Keratinocyte (primary cell): ENCODE measurements at regions not wholly inside any gene's neighbourhood (a gene's known extent, or its start where the extent isn't known, plus 50 kb on each side); places are given as distances from the start of the nearest gene placed in this dataset.

Experiments used
- DNase-seq: peaks from one replicate; pipeline ENCODE4 v3.0.0-alpha.2; 2011; ENCODE audit warnings: low read depth, missing footprints, low spot score
- FAIRE-seq: peaks from 2 replicates; lab custom pipeline; 2011; peaks lifted over from hg19 to GRCh38; lab: Jason Lieb, UNC
- H2AFZ ChIP-seq: 2 replicates; pipeline ENCODE4 v1.6.0; 2012; ENCODE audit warnings: low read length, control low read depth, inconsistent platforms; ENCODE audit not compliant: control insufficient read depth
- H3K27ac ChIP-seq: 2 replicates; pipeline ENCODE4 v1.5.1; 2011; ENCODE audit warnings: low read length; ENCODE audit not compliant: control insufficient read depth, insufficient read depth
- H3K27me3 ChIP-seq: 3 replicates; pipeline ENCODE4 v1.6.0; 2011; ENCODE audit warnings: low read length; ENCODE audit not compliant: control insufficient read depth, insufficient read depth; ENCODE audit errors: extremely low read depth
- H3K36me3 ChIP-seq, 2 experiments: 2 replicates in 1 of 2; 3 replicates in 1 of 2; pipeline ENCODE4 v1.5.1; 2011; ENCODE audit warnings: low read length in 2 of 2, mild to moderate bottlenecking in 1 of 2; ENCODE audit not compliant: control insufficient read depth in 2 of 2, insufficient read depth in 2 of 2; ENCODE audit errors: extremely low read depth in 1 of 2
- H3K4me1 ChIP-seq: 3 replicates; pipeline ENCODE4 v1.5.1; 2011; ENCODE audit warnings: low read length; ENCODE audit not compliant: control insufficient read depth, insufficient read depth; ENCODE audit errors: extremely low read depth
- H3K4me2 ChIP-seq: 3 replicates; pipeline ENCODE4 v1.6.0; 2011; ENCODE audit warnings: low read depth, low read length; ENCODE audit not compliant: control insufficient read depth, insufficient read depth; ENCODE audit errors: extremely low read depth
- H3K4me3 ChIP-seq, 3 experiments: fragments of 200-600 bp in 1 of 3; sonication (generic) in 1 of 3; 2 replicates in 2 of 3; 3 replicates in 1 of 3; pipeline ENCODE4 v1.5.1; 2011 to 2016; ENCODE audit warnings: low read length in 3 of 3, mild to moderate bottlenecking in 3 of 3, control low read depth in 2 of 3, inconsistent platforms in 1 of 3, low read depth in 1 of 3, mixed read lengths in 1 of 3, mixed run types in 1 of 3, moderate library complexity in 1 of 3; ENCODE audit not compliant: control insufficient read depth in 2 of 3, insufficient read depth in 2 of 3; ENCODE audit errors: extremely low read depth in 1 of 3
- H3K79me2 ChIP-seq: 2 replicates; pipeline ENCODE4 v1.6.0; 2012; ENCODE audit warnings: low read length; ENCODE audit not compliant: control insufficient read depth, insufficient read depth
- H3K9ac ChIP-seq: 3 replicates; pipeline ENCODE4 v1.6.0; 2011; ENCODE audit warnings: low read length; ENCODE audit not compliant: control insufficient read depth, insufficient read depth; ENCODE audit errors: extremely low read depth
- H3K9me1 ChIP-seq: 3 replicates; pipeline ENCODE4 v1.6.0; 2011; ENCODE audit warnings: low read length; ENCODE audit not compliant: control insufficient read depth, insufficient read depth; ENCODE audit errors: extremely low read depth
- H3K9me3 ChIP-seq: 2 replicates; pipeline ENCODE4 v1.5.1; 2012; ENCODE audit warnings: low read depth, low read length; ENCODE audit not compliant: control insufficient read depth
- H4K20me1 ChIP-seq: 3 replicates; pipeline ENCODE4 v1.6.0; 2011; ENCODE audit warnings: low read length; ENCODE audit not compliant: control insufficient read depth, insufficient read depth; ENCODE audit errors: extremely low read depth
- EZH2 ChIP-seq: IDR thresholded peaks from one replicate; pipeline ENCODE4 v1.6.1; 2012; ENCODE audit warnings: inconsistent platforms, mild to moderate bottlenecking, low read length, moderate library complexity
- dilution Hi-C: fragments of 300-500 bp; cut with MboI; formaldehyde crosslinking; loops from one replicate; pipeline ENCODE4 v1.7.0; 2020; ENCODE audit warnings: low sequenced_read_pairs; ENCODE audit not compliant: extremely low pct_ligation_motif_present
- TF ChIP-seq, protein P1 (sequence below), 3 experiments: IDR thresholded peaks in 1 of 3; conservative IDR thresholded peaks in 1 of 3; optimal IDR thresholded peaks in 1 of 3; 2 replicates in 2 of 3; 3 replicates in 1 of 3; pipeline versions ENCODE3 to v1.5.1; 2011; ENCODE audit warnings: low read length in 3 of 3, mild to moderate bottlenecking in 3 of 3, moderate library complexity in 2 of 3, control low read depth in 1 of 3, inconsistent platforms in 1 of 3; ENCODE audit not compliant: insufficient read depth in 2 of 3; ENCODE audit errors: extremely low read depth in 1 of 3

DNA sequence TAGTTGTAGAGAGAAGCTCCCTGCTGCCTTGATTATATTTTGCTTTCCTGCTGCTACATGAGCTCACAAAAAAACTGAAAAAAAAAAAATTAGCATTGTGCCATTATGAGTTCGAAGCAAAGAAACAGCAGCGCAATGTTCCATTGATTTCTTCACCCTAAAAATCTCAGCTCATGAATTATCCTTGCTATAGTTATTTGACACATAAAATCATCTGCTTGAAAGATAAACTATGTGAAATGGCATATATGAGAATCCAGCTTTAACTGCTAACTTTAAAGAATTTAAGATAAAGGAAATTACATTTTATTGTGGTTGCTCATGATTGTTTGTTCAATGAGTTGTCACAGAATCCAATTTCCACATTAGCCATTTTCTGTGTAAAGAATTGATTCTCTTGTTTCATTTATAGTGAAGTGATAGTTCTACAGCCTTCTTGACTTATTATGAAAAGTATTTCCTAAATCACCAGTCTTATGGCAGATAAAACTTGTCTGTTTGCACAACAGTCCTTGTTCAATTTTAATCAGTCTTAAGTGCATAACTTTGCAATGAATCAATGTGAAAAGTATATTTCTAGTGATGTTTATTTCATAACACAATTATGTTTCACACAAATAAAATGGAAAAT is 1275.0 kb upstream of the CDH9 start:
- TF ChIP-seq EZH2 = no peak
- TF ChIP-seq, protein P1, sequence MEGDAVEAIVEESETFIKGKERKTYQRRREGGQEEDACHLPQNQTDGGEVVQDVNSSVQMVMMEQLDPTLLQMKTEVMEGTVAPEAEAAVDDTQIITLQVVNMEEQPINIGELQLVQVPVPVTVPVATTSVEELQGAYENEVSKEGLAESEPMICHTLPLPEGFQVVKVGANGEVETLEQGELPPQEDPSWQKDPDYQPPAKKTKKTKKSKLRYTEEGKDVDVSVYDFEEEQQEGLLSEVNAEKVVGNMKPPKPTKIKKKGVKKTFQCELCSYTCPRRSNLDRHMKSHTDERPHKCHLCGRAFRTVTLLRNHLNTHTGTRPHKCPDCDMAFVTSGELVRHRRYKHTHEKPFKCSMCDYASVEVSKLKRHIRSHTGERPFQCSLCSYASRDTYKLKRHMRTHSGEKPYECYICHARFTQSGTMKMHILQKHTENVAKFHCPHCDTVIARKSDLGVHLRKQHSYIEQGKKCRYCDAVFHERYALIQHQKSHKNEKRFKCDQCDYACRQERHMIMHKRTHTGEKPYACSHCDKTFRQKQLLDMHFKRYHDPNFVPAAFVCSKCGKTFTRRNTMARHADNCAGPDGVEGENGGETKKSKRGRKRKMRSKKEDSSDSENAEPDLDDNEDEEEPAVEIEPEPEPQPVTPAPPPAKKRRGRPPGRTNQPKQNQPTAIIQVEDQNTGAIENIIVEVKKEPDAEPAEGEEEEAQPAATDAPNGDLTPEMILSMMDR (optimal IDR thresholded peaks at IDR 0.05 in 1 of 3, IDR thresholded peaks at IDR 0.05 in 1 of 3, conservative IDR thresholded peaks at IDR 0.05 in 1 of 3; ENCODE audit: extremely low read depth in 1 of 3, insufficient read depth in 2 of 3, low read length in 3 of 3) = no peak
- dilution Hi-C loops = no loop called here
- Histone ChIP-seq H3K9ac (no peak overlapping the region), H3K27me3 (no peaks in the 10 kb centered on the region), H3K79me2 (no peaks in the 10 kb centered on the region), H3K36me3 (no peaks in the 10 kb centered on the region), H3K9me1 (no peaks in the 10 kb centered on the region), H3K4me3 (no peak overlapping the region), H3K4me2 (no peak overlapping the region), H3K27ac (no peak overlapping the region), H3K4me1 (no peaks in the 10 kb centered on the region), H4K20me1 (no peaks in the 10 kb centered on the region), H3K9me3 (no peaks in the 10 kb centered on the region), H2AFZ (no peak overlapping the region)
- DNase-seq = no peak
- no peak for FAIRE-seq

DNA sequence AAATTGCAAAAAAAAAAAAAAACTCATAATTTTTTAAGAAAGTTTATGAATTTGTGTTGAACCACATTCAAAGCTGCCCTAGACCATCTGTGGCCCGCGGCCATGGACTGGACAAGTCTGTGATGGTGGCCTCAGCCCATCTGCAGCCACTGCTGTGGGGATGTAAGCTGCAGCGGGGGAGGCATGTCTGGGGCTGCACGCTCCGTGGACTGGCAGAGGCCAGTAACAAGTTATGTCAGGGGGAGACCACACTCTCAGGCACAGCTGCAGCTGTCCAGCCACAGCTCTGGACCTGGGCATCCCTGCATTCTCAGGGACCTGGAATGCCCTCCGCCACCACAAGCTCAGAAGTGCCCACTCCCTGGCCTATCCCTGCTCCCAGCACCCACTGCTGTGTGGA is 1272.3 kb upstream of the CDH9 start:
- H3K27ac ChIP-seq = no peak overlapping the region
- no peaks in the 10 kb centered on the region for H3K4me1 ChIP-seq
- H3K9me3 ChIP-seq = peaks cover 3% of the 10 kb centered on the region
- H3K36me3 ChIP-seq = no peaks in the 10 kb centered on the region
- DNase-seq (no peak), FAIRE-seq (no peak)
- no peaks in the 10 kb centered on the region for H3K27me3 ChIP-seq
- no peak for TF ChIP-seq EZH2
- TF ChIP-seq, protein P1 (optimal IDR thresholded peaks at IDR 0.05 in 1 of 3, IDR thresholded peaks at IDR 0.05 in 1 of 3, conservative IDR thresholded peaks at IDR 0.05 in 1 of 3; ENCODE audit: extremely low read depth in 1 of 3, insufficient read depth in 2 of 3, low read length in 3 of 3) = no peak
- no peak overlapping the region for H3K9ac ChIP-seq
- H4K20me1 ChIP-seq = no peaks in the 10 kb centered on the region
- dilution Hi-C loops = no loop called here
- H3K4me2 ChIP-seq = no peak overlapping the region
- no peaks in the 10 kb centered on the region for H3K9me1 ChIP-seq
- H2AFZ ChIP-seq = no peak overlapping the region
- H3K4me3 ChIP-seq = no peak overlapping the region
- H3K79me2 ChIP-seq = no peaks in the 10 kb centered on the region
